ENCODE measurements at regions not wholly inside any gene's neighbourhood (a gene's known extent, or its start where the extent isn't known, plus 50 kb on each side); places are given as distances from the start of the nearest gene placed in this dataset.
A peak's percentile ranks its signal among the peaks of the same experiment; 100 is the strongest.

- Histone ChIP-seq H3K36me3 (ENCODE audit: insufficient read depth, low read length, poor library complexity, severe bottlenecking) (no peaks in the 10 kb centered on the region), H3K27ac (ENCODE audit: low read depth, low read length, poor library complexity, severe bottlenecking) (no peak overlapping the region), H3K4me1 (ENCODE audit: insufficient read depth, low read length, poor library complexity, severe bottlenecking) (peaks cover 2% of the 10 kb centered on the region), H3K27me3 (replicated peaks; ENCODE audit: insufficient read depth, low read depth, low read length, poor library complexity) (peaks cover 8% of the 10 kb centered on the region), H3K4me3 (ENCODE audit: low read depth, low read length, poor library complexity, severe bottlenecking) (no peak overlapping the region), H3K9me3 (ENCODE audit: low read depth, low read length, poor library complexity, severe bottlenecking) (peaks cover 20% of the 10 kb centered on the region)
- intact Hi-C loops (cut with micrococcal nuclease; ENCODE audit: unreplicated experiment), result no loop called here
- no peak for TF ChIP-seq EZH2 (IDR thresholded peaks at IDR 0.05; ENCODE audit: borderline replicate concordance, low read depth, low read length, poor library complexity, severe bottlenecking)
- TF ChIP-seq, protein P1, sequence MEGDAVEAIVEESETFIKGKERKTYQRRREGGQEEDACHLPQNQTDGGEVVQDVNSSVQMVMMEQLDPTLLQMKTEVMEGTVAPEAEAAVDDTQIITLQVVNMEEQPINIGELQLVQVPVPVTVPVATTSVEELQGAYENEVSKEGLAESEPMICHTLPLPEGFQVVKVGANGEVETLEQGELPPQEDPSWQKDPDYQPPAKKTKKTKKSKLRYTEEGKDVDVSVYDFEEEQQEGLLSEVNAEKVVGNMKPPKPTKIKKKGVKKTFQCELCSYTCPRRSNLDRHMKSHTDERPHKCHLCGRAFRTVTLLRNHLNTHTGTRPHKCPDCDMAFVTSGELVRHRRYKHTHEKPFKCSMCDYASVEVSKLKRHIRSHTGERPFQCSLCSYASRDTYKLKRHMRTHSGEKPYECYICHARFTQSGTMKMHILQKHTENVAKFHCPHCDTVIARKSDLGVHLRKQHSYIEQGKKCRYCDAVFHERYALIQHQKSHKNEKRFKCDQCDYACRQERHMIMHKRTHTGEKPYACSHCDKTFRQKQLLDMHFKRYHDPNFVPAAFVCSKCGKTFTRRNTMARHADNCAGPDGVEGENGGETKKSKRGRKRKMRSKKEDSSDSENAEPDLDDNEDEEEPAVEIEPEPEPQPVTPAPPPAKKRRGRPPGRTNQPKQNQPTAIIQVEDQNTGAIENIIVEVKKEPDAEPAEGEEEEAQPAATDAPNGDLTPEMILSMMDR (conservative IDR thresholded peaks at IDR 0.05; ENCODE audit: low read depth, low read length), result no peak
- ChIA-PET POLR2A (ENCODE audit: low non-redundant PET) (no interaction called here), CTCF (no interaction called here)
- BruUV-seq (replicated peaks), result no TSS peak
- no peak for DNase-seq (ENCODE audit: low spot score)
Measured at GRCh38 chr20:57078116-57078515, 188.3 kb downstream of the BMP7 start.

DNA sequence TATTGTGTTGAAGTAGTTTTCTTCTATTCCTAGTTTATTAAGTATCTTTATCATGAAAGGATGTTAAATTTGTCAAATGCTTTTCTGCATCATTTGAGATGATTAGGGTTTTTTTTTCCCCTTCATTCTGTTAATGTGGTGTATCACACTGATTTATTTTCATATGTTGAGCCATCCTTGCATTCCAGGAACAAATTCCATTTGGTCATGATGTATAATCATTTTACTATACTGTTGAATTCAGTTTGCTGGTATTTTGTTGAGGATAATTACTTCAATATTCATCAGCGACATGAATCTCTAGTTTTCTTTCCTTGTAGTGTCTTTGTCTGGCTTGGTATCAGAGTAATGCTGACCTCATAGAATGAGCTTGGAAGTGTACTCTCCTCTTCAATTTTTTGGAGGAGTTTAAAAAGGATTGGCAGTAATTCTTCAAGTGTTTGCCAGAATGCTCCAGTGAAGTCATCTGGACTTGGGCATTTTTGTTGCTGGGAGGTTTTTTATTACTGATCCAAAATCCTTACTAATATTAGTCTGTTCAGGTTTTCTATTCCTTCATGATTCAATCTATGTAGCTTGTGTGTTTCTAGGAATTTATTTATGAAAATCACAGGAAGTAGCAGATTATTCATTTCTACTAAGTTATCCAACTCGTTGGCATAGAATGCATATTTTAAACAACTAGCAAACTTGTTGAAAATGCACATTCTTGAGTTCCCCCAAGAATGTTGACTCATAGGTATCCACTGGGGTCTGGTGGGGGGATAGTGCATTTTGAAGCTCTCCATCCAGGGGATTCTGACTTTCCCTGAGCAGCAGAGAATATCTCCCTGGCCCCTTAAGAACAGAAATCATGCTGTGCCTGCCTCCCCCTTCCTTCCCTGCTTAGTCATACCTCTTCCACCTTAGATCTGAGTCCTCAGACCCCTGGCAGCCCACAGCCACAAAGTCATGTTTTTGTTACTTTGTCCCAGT, 187.1 kb downstream of the BMP7 start:
- TF ChIP-seq, protein P1 (conservative IDR thresholded peaks at IDR 0.05; ENCODE audit: low read depth, low read length), result no peak
- TF ChIP-seq EZH2 (IDR thresholded peaks at IDR 0.05; ENCODE audit: borderline replicate concordance, low read depth, low read length, poor library complexity, severe bottlenecking), result no peak
- H3K27me3 ChIP-seq (replicated peaks; ENCODE audit: insufficient read depth, low read depth, low read length, poor library complexity), result no peaks in the 10 kb centered on the region
- H3K4me1 ChIP-seq (ENCODE audit: insufficient read depth, low read length, poor library complexity, severe bottlenecking), result no peaks in the 10 kb centered on the region
- CTCF ChIA-PET, result no interaction called here
- POLR2A ChIA-PET (ENCODE audit: low non-redundant PET), result no interaction called here
- H3K4me3 ChIP-seq (ENCODE audit: low read depth, low read length, poor library complexity, severe bottlenecking), result no peak overlapping the region
- no peak for DNase-seq (ENCODE audit: low spot score)
- peaks cover 20% of the 10 kb centered on the region for H3K9me3 ChIP-seq (ENCODE audit: low read depth, low read length, poor library complexity, severe bottlenecking)
- no peaks in the 10 kb centered on the region for H3K36me3 ChIP-seq (ENCODE audit: insufficient read depth, low read length, poor library complexity, severe bottlenecking)
- no TSS peak for BruUV-seq (replicated peaks)
- no peak overlapping the region for H3K27ac ChIP-seq (ENCODE audit: low read depth, low read length, poor library complexity, severe bottlenecking)
- intact Hi-C loops (cut with micrococcal nuclease; ENCODE audit: unreplicated experiment), result no loop called here

GRCh38 chr20:57080796-57081195, 185.6 kb downstream of the BMP7 start:
- no peak overlapping the region for H3K27ac ChIP-seq (ENCODE audit: low read depth, low read length, poor library complexity, severe bottlenecking)
- no peaks in the 10 kb centered on the region for H3K4me1 ChIP-seq (ENCODE audit: insufficient read depth, low read length, poor library complexity, severe bottlenecking)
- H3K27me3 ChIP-seq (replicated peaks; ENCODE audit: insufficient read depth, low read depth, low read length, poor library complexity), result no peaks in the 10 kb centered on the region
- TF ChIP-seq, protein P1 (conservative IDR thresholded peaks at IDR 0.05; ENCODE audit: low read depth, low read length), result 0 out of 2 replicates have a peak, but pooled peaks have one; percentile 14
- no peak for TF ChIP-seq EZH2 (IDR thresholded peaks at IDR 0.05; ENCODE audit: borderline replicate concordance, low read depth, low read length, poor library complexity, severe bottlenecking)
- intact Hi-C loops (cut with micrococcal nuclease; ENCODE audit: unreplicated experiment), result no loop called here
- no peak overlapping the region for H3K4me3 ChIP-seq (ENCODE audit: low read depth, low read length, poor library complexity, severe bottlenecking)
- CTCF ChIA-PET, result no interaction called here
- no peak for DNase-seq (ENCODE audit: low spot score)
- POLR2A ChIA-PET (ENCODE audit: low non-redundant PET), result no interaction called here
- peaks cover 20% of the 10 kb centered on the region for H3K9me3 ChIP-seq (ENCODE audit: low read depth, low read length, poor library complexity, severe bottlenecking)
- BruUV-seq (replicated peaks), result no TSS peak
- no peaks in the 10 kb centered on the region for H3K36me3 ChIP-seq (ENCODE audit: insufficient read depth, low read length, poor library complexity, severe bottlenecking)
